ENCODE measurements at regions not wholly inside any gene's neighbourhood (a gene's known extent, or its start where the extent isn't known, plus 50 kb on each side); places are given as distances from the start of the nearest gene placed in this dataset.
"Not testable (repeated sequence)": the region's sequence is repeated elsewhere in the genome, so short reads cannot be mapped to it uniquely, and the experiment has no call there.

DNA sequence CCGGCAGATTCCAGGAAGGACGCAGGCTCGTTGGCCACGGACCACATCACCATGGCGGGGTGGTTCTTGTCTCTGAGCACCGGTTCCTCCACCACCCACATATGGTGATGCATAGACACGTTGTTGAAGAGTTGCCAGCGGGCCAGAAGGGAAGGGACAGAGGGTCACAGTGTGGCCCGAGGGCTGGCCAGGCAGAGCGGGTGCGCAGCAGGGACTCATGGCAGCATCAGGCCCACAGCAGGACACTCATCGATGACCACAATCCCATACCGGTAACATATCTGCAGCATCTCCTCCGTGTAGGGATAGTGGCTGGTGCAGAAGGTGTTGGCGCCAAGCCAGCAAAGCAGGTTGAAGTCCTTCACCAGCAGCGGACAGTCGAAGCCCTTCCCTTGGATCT is 469.2 kb upstream of the FAM174A start:
- not testable (repeated sequence) for DNase-seq (ENCODE audit: low read depth in 4 of 4, low spot score in 1 of 4)

DNA sequence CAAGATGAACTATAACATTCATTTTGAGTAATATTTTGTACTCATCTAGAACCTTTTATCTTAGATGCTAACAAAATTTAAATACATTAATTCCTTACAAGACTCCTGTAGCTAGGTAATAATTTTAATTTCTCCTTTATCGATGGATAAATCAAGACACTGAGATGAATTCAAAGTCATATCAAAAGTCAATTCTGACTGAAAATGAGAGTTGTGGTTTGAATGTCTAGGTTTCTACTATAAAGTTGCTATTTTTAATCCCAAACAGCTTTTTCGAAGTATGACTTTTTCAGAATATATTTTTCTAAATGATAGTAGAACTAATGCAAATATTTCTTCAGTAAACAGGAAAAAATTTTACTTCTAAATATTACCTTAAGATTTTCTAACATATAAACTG is 491.7 kb upstream of the FAM174A start:
- DNase-seq (ENCODE audit: low read depth in 4 of 4, low spot score in 1 of 4): no peak

DNA sequence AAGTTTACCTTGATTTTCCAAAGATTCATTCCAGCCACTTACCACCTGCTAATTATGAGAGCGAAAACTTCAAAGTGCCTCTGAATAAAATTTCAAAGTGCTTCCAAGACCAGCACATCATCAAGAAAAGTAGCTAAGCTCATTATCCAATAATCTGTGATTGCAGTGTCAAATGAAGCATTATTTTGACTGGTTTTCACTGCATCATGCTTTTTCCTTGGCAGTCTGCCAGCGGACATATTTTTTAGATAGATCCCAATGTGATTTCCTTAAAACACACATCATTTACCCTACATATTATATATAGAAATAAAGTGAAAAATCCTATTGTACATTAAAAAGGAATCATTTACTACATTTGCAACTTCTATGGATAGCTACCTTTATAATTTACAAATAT is 508.6 kb upstream of the FAM174A start:
- no peak for DNase-seq (ENCODE audit: low read depth in 4 of 4, low spot score in 1 of 4)

DNA sequence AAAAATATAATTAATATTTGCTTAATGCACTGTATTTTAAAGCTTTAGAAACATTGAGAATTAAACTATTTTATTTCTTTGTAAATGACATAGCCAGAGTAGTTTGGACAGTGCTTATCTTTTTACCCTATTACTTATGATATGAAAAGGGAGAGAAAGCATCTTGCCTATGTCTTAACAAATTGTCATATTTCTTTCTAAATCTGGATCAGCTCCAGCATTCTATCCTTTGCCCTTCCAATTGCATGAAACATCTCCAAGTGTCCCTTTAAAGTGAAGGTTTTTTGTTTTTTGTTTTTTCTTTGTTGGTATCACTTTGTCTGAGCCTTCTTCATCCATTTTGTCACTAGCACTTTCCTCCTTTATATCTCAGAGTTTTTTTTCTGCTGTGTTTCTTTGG is 511.6 kb upstream of the FAM174A start:
- DNase-seq (ENCODE audit: low read depth in 4 of 4, low spot score in 1 of 4): no peak

DNA sequence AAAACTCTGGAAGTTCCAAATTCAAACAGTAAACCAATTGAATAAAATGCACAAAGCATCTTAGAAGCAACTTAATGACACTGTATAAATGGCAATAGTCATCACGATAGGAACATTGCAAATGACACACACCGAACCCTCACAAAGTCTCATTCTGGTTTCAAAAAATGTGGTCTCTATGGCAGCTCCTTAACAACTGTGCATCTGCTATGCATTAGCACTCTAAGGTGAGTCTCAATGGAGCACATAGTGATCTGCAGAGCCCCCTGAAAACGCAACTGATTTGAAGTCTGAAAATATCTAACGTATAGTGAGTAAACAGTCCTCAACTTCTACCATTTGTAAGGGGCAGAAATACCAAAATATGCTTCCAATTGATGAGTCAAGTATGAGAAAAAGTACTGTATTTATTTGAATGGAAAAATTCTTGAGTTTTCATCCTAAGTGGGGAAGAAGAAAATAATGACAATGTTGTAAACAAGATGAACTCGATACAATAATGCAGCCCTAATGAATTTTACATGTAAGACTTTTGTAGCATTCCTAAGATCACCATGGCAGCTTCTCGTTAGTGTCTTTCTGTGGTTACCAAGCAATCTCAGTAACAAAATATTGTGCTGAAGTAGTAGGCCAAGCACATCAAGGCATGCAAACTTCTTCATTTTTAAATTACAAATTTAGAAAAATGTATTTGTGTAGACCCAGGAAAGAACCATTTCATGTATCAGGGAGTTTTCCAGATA is 517.5 kb upstream of the FAM174A start:
- no peak for DNase-seq (ENCODE audit: low read depth in 4 of 4, low spot score in 1 of 4)

DNA sequence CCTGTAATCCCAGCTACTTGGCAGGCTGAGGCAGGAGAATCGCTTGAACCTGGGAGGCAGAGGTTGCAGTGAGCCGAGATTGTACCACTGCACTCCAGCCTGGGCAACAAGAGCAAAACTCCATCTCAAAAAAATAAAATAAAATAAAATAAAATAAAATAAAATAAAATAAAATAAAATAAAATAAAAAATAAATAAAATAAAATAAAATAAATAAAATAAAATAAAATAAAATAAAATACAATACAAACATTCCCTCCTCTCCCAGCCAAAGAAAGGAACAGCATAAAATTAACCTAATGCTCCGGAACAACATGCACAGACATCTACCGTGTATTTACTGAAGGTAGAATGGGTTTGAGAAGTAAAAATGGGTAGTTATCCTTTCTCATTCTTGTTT is 521.9 kb upstream of the FAM174A start:
- DNase-seq (ENCODE audit: low read depth in 4 of 4, low spot score in 1 of 4): not testable (repeated sequence)

DNA sequence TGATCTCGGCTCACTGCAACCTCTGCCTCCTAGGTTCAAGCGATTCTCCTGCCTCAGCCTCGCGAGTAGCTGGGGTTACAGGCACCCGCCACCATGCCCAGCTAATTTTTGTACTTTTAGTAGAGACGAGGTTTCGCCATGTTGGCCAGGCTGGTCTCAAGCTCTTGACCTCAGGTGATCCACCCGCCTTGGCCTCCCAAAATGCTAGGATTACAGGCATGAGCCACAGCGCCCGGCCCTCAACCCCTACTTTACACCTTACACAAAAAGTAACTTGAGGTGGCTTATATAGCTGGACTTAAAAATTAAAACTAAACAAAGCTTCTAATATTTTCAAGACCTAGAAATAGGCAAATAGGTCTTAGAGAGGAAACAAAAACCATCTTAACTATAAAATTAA is 524.0 kb upstream of the FAM174A start:
- not testable (repeated sequence) for DNase-seq (ENCODE audit: low read depth in 4 of 4, low spot score in 1 of 4)

DNA sequence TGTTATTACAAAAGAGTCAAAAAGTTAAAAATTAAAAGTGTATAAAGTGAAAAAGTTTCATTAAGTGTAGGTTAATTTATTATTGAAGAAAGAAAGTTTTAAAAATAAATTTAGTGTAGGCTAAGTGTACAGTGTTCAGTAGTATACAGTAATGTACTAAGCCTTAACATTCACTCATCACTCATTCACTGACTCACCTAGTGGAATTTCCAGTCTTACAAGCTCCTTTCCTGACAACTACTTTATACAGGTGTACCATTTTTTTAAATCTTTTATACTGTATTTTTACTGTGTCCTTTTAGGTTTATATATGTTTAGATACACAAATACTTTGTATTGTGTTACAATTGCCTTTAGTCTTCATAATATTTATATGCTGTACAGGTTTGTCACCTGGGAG is 530.2 kb upstream of the FAM174A start:
- DNase-seq (ENCODE audit: low read depth in 4 of 4, low spot score in 1 of 4): no peak

DNA sequence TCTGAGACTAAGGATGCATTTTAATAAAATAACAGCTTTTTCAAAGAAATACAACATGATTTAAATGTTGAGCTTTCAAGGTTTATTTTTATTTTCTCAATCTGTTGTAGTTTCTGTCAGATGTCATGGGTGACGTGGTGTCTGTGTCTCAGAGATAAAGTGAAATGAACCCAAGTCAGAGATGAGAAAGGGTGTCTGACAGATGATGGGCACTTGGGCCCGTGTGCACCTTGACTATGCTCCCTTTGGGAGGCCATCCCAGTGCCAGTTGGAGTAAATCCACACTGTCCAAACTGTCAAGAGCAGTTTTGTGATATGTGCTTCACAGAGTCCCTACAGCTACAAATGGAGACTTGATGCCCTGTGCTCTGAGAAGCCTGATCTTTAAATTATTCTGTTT is 536.9 kb upstream of the FAM174A start:
- DNase-seq (ENCODE audit: low read depth in 4 of 4, low spot score in 1 of 4): no peak

DNA sequence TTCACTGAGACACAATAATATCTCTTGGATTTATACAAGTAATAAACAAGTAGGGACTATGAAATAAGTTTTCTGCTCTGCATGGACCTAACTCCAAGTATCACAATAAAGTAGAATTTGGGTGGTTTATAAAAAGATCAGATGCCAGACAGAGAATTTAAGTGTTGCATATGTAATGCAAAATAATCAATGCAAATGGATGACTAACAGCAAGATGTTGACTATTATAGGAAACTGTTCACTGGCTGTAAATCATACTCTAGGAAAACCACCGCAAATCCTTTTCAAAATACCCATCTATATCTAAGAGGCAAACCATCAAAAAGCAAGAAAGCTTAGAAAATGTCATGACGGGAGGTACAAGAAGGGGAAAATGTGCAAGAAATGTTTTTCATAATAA is 539.8 kb upstream of the FAM174A start:
- DNase-seq (ENCODE audit: low read depth in 4 of 4, low spot score in 1 of 4): no peak

DNA sequence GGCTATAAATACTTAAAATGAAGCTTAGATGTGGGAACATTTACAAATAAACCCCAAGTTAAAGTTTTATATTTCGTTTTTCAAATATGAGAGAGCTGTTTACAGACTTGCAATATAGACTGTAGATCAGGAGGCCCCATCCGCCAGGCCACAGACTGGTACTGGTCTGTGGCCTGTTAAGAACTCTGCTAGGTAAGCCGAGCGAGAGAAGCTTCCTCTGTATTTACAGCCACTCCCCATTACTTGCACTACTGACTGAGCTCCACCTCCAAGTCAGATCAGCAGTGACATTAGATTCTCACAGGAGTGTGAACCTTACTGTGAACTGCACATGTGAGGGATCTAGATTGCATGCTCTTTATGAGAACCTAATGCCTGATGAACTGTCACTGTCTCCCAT is 561.4 kb upstream of the FAM174A start:
- DNase-seq (ENCODE audit: low read depth in 4 of 4, low spot score in 1 of 4): no peak

DNA sequence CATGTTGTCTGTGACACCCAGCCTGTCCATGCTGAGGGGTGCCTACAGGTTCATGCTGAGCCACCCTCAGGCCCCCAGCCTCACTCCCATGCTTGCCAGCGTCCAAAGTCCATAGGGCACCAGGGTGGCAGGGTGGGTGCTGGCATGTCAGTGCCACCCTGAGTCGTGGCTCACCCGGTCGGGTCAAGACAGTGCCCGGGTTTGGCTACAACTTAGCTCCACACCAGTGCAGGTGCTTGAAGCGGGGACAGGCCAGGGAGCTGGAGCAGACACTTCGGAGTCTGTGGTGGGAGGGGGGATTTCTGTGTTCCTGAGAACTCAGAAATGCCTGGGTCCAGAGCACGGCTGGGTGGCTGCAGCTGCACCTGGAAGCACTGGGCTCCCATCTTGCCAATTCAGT is 579.2 kb upstream of the FAM174A start:
- DNase-seq (ENCODE audit: low read depth in 4 of 4, low spot score in 1 of 4): no peak

DNA sequence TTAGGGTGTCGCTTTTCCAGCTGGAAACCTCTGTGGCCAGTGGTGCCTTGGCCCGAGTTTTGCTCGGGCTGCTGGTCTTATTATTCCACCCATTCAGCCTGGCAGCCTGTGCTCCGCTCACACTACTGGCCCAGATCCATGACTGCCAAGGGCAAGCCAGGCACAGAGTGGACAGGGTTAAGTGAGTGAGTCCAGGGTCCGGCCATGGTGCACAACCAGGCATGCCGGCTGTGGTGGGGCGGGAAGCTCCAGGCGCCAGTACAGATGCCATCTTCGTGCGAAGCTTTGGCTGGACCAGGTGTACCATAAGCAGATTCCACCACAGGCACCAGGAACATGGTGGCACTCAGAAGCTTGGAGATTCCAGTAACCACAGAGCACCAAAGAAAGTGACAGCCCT is 580.2 kb upstream of the FAM174A start:
- DNase-seq (ENCODE audit: low read depth in 4 of 4, low spot score in 1 of 4): no peak

DNA sequence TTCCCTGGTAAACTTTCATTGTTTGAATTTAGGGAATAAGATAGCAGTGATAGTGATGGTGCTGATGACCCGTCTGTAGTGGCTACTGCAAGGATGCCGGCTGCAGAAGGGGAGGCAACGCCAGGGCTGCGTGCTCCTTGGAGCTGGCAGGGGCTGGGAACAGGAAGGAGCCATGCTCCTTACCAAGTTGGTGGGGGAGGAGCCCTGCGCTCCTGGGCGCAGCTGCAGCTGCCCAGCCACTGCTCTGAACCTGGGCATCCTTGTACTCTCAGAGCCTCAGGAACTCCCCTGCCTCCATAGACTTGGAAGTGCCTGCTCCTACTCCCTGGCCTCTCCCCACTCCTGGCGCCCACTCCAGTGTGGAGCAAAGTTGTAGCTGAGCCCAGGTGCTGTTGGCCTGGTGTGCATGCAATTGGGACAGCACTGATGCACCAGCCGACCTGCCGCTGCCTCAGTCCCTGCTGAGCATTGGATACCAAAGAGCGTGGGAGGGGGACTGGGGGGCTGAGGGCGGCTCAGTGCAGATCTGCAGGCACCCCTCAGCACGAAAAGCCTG is 585.1 kb upstream of the FAM174A start:
- DNase-seq (ENCODE audit: low read depth in 4 of 4, low spot score in 1 of 4): no peak

DNA sequence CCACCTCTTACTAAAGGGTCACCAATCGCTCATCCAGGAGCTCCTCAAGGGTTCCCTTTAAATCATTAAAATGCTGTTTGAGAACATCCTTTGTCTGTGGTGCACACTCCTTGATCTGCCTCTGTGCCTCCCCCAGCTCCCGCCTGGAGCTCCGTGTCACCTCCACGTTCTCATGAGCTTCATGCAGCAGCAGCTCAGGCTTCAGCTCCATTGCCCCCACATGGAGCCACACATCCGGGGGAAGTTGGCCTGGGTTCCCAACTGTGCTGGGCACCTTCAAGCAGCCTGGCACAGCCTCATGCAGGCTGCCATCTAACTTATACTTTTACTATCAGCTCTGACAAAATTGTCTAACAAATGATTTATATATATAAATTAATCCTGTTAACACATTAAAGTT is 585.8 kb upstream of the FAM174A start:
- DNase-seq (ENCODE audit: low read depth in 4 of 4, low spot score in 1 of 4): no peak

DNA sequence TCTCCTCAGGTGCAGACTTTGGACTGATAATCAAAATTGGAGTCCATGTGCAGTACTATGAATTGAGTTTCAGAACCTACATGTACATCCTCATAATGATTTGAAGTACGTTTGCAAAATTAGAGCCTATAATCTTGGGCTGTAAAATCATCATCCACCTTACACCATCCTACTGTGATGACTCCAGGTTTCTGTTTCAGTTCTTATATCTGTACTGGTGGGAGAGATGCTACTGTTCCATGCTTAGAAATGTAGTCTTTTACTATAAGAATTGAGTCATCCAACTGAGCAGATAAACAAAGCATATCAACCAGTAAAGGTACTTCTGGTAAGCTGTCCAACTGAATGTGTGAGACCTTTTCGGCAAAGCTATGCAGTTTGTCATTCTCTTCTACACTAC is 586.3 kb upstream of the FAM174A start:
- DNase-seq (ENCODE audit: low read depth in 4 of 4, low spot score in 1 of 4): no peak

DNA sequence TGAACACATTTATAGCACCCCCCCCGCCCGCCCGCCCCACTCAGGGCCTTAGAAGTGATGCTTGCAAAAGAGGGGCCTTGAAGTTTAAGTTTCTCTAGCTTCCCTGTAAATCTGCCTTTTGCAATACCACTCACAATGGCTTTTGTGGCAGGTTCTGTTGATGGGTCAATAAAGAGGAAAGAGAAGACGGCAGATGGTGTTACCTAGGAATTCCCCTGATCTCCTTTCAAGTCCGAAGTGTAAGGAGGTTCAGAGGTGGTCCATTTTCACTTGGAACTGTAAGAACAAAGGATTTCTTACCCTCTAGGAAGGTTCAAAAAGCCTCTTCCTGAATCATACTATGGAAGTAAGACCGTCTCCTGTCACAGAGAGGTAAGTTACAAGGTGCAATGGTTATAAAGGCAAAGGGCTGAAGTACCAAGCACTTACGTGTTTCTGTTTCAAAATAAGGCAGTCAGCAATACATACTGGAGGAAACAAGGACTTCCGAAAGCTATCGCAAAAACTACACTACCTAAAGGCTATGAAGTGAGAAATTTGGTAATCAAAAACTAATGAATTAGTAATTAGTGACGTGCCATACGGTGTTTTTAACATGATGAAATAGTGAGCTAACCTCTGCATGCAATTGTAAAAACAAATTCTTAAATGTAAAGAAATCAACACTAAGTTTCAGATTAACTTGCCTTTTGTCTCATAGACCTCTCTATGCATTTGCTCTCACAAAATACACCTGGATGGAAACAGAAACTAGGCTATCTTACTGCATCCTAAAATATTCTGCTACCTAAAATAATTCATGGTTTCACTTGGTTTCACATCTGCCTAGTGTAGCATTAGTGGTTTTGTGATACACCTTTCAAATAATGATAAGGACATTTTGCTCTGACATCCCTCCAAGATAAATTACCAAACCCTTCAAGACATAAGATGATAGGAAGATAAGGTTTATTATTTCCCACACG is 589.4 kb upstream of the FAM174A start:
- DNase-seq (ENCODE audit: low read depth in 4 of 4, low spot score in 1 of 4): no peak

DNA sequence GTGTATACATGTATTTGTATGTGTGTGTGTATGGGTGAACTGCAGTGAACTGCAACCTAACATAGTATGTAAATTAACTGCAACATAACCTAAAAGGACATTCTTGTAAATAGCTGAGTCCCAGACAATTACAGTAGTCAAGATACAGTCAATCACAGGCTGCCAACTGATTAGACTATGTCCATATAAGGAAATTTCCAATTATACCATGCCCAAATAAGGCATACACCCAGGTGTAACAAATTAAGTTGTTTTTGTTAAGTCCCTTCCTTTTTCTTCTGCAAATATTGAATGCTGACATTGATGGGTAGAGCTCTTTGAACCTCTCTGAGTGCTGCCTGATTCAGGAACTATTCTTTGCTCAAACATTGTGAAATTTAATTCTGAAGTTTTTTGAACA is 594.6 kb upstream of the FAM174A start:
- DNase-seq (ENCODE audit: low read depth in 4 of 4, low spot score in 1 of 4): no peak

DNA sequence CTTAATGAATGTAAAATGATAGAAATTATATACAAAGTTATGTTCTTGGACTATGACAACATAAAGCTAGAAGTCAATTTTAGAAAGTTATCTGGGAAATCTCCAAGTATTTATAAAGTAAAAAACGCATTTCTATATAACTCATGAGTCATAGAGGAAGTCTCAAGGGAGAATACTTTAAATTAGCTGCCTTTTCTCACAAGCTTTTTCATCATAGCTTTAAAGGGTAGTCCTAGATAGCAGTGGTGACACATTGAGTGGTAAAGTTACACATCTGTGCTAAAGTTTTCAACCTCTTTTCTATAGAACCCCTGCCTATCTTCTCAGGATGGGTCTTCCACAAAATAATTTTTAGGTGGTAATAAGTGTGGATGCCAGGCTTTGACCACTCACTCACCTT is 598.3 kb upstream of the FAM174A start:
- DNase-seq (ENCODE audit: low read depth in 4 of 4, low spot score in 1 of 4): no peak

DNA sequence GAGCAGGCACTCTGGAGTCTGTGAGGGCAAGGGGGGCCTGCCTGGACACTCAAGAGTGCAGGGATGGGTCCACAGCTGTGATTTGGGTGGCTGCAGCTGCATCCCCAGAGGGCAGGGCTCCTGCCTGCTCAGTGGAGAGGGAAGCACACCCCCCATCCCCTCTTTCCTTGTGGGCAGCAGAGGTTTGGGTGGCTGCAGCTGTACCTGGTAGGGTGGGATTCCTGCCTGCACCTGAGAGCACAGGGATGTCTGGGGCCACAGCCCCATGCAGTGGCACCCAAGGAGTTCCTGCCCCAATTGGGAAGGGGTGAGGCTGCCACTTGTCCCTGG is 605.4 kb upstream of the FAM174A start:
- DNase-seq (ENCODE audit: low read depth in 4 of 4, low spot score in 1 of 4): no peak

DNA sequence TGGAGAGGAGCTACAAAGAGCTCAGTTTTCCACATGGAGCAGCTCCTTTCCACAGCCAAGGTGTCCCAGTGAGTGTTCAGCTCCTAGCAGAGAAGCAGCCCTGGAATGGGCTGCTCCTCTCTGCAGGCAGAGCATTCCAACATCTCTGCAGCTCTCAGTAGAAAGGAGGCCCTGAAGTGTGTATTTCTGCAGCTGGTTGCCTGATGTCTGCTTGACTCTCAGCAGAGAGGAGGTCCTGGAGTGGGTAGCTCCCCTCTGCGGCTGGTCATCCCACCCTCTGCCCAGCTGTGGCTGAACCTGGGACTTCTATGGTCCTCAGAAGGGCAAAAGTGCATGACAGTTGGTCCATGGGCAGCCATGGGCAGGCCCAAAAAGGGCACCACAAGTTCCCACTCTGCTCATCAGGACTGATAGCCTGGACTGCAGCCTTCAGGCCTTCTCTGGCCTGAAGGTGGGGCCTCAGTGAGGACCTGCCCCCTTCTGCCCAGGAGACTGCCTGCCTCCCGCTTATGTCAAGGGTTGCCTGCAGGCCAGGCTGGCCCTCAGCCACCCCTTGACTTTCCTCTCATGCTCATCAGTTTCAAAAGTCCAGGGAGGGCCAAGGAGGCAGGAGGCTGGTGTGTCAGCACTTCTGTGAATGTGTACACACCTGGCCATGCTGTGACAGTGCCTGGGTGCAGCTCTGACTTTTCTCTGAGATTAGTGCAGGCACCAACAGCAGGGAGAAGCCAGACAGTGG is 605.9 kb upstream of the FAM174A start:
- DNase-seq (ENCODE audit: low read depth in 4 of 4, low spot score in 1 of 4): no peak

DNA sequence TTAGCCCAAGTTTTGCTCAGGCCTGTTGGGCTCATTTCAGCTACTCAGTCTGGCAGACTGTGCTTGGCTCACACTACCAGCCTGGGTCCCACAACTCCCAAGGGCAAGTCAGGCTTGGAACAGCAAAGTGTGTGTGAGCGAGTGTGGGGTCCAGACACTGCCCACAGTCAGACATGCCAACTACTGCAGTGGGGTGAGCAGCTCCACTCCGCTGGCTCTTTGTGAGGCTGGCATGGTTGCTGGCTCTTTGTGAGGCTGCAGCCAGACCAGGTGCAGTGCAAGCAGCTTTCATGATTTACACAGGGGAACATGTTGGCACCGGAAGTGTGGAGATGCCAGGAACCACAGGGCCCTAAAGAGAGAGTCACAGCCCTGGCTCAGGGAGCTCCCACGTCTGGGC is 606.7 kb upstream of the FAM174A start:
- no peak for DNase-seq (ENCODE audit: low read depth in 4 of 4, low spot score in 1 of 4)

All from stimulated activated CD4-positive, alpha-beta T cell treated with anti-CD3 and anti-CD28 coated beads, Interleukin-1b, Interleukin-23, amount 100 ng/mL, for 24 hours (primary cell).